ENCODE measurements at regions not wholly inside any gene's neighbourhood (a gene's known extent, or its start where the extent isn't known, plus 50 kb on each side); places are given as distances from the start of the nearest gene placed in this dataset.

GRCh38 chr3:177817751-177818150 is 620.5 kb upstream of the TBL1XR1 start:
- Histone ChIP-seq H3K4me1 (no peaks in the 10 kb centered on the region; the same call in 1 of the 2 replicates), H3K9me3 (no peaks in the 10 kb centered on the region), H3K27me3 (replicated peaks; ENCODE audit: control insufficient read depth, insufficient read depth, low read length) (no peaks in the 10 kb centered on the region), H3K36me3 (ENCODE audit: control insufficient read depth, insufficient read depth, low read length) (no peaks in the 10 kb centered on the region), H3K4me3 (ENCODE audit: low read depth, low read length) (no peak overlapping the region)
- no peaks in the 10 kb centered on the region for H3K27me3 Mint-ChIP-seq (ENCODE audit: insufficient read depth, unreplicated experiment)
- no peak overlapping the region for H3K4me3 Mint-ChIP-seq (ENCODE audit: unreplicated experiment)
- no peaks in the 10 kb centered on the region for H3K9me3 Mint-ChIP-seq (ENCODE audit: unreplicated experiment)
- TF ChIP-seq, protein P1, sequence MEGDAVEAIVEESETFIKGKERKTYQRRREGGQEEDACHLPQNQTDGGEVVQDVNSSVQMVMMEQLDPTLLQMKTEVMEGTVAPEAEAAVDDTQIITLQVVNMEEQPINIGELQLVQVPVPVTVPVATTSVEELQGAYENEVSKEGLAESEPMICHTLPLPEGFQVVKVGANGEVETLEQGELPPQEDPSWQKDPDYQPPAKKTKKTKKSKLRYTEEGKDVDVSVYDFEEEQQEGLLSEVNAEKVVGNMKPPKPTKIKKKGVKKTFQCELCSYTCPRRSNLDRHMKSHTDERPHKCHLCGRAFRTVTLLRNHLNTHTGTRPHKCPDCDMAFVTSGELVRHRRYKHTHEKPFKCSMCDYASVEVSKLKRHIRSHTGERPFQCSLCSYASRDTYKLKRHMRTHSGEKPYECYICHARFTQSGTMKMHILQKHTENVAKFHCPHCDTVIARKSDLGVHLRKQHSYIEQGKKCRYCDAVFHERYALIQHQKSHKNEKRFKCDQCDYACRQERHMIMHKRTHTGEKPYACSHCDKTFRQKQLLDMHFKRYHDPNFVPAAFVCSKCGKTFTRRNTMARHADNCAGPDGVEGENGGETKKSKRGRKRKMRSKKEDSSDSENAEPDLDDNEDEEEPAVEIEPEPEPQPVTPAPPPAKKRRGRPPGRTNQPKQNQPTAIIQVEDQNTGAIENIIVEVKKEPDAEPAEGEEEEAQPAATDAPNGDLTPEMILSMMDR (IDR thresholded peaks at IDR 0.05; ENCODE audit: insufficient read depth in 1 of 2, low read depth in 1 of 2, low read length in 1 of 2, severe bottlenecking in 1 of 2, unreplicated experiment in 1 of 2): no peak
- CTCF ChIA-PET: no interaction called here
- intact Hi-C loops (cut with micrococcal nuclease; ENCODE audit: unreplicated experiment): loop anchor here (5.0 kb wide), 1 partner anchor 295 kb away; no protein-coding TSS in a partner anchor
- no peak overlapping the region for H3K27ac Mint-ChIP-seq (ENCODE audit: unreplicated experiment)
- POLR2A ChIA-PET: no interaction called here
- BruUV-seq (replicated peaks): no TSS peak
- H3K36me3 Mint-ChIP-seq (ENCODE audit: insufficient read depth, unreplicated experiment): no peaks in the 10 kb centered on the region
- peaks cover 6% of the 10 kb centered on the region for H3K4me1 Mint-ChIP-seq (ENCODE audit: low read depth, unreplicated experiment)
- DNase-seq: no peak

- H3K4me1 ChIP-seq: peaks cover 4% of the 10 kb centered on the region
- no peak for DNase-seq
- CTCF ChIA-PET: no interaction called here
- H3K4me3 ChIP-seq (ENCODE audit: low read depth, low read length): no peak overlapping the region
- TF ChIP-seq, protein P1 (IDR thresholded peaks at IDR 0.05; ENCODE audit: insufficient read depth in 1 of 2, low read depth in 1 of 2, low read length in 1 of 2, severe bottlenecking in 1 of 2, unreplicated experiment in 1 of 2): no peak
- H3K27me3 ChIP-seq (replicated peaks; ENCODE audit: control insufficient read depth, insufficient read depth, low read length): no peaks in the 10 kb centered on the region
- H3K4me1 Mint-ChIP-seq (ENCODE audit: low read depth, unreplicated experiment): peaks cover 6% of the 10 kb centered on the region
- no peaks in the 10 kb centered on the region for H3K9me3 ChIP-seq
- H3K36me3 ChIP-seq (ENCODE audit: control insufficient read depth, insufficient read depth, low read length): no peaks in the 10 kb centered on the region
- POLR2A ChIA-PET: no interaction called here
- no peaks in the 10 kb centered on the region for H3K36me3 Mint-ChIP-seq (ENCODE audit: insufficient read depth, unreplicated experiment)
- H3K27me3 Mint-ChIP-seq (ENCODE audit: insufficient read depth, unreplicated experiment): no peaks in the 10 kb centered on the region
- intact Hi-C loops (cut with micrococcal nuclease; ENCODE audit: unreplicated experiment): loop anchor here (5.0 kb wide), 1 partner anchor 296 kb away; no protein-coding TSS in a partner anchor
- H3K4me3 Mint-ChIP-seq (ENCODE audit: unreplicated experiment): no peak overlapping the region
- H3K27ac Mint-ChIP-seq (ENCODE audit: unreplicated experiment): no peak overlapping the region
- no peaks in the 10 kb centered on the region for H3K9me3 Mint-ChIP-seq (ENCODE audit: unreplicated experiment)
- BruUV-seq (replicated peaks): no TSS peak
Observed at GRCh38 chr3:177818712-177819240, 621.5 kb upstream of the TBL1XR1 start.

DNA sequence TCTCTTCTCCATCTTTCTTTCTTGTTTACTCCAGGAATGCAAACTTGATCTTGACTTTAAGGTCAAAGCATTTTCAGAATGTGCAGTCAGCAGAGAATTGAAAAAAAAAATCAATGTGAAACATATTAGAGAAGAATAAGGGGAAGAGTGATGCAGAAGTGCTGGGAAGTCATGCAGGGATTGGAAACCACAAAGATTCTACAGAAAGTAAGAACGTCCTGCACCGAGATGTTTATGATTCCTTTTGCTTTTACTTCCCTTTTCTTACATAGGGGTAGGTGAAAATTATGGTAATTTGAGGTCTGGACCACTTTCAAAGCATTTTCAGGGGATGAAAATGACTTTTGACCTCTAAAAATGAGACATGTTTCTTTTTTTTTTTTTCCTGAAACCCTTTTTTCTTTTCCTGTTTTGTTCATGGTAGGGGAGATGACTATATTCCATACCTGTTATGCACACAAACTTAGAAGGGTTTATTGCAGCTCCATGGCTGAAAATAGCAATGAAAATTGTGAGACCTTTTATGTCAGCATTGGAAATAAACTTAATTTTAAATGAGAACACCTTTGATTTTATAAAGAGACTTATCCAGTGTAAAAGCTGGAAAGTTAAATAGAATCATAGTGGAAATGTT is 623.5 kb upstream of the TBL1XR1 start:
- H3K36me3 Mint-ChIP-seq (ENCODE audit: insufficient read depth, unreplicated experiment): no peaks in the 10 kb centered on the region
- no peaks in the 10 kb centered on the region for H3K27me3 ChIP-seq (replicated peaks; ENCODE audit: control insufficient read depth, insufficient read depth, low read length)
- no peak overlapping the region for H3K27ac Mint-ChIP-seq (ENCODE audit: unreplicated experiment)
- H3K4me3 Mint-ChIP-seq (ENCODE audit: unreplicated experiment): no peak overlapping the region
- ChIA-PET CTCF (no interaction called here), POLR2A (no interaction called here)
- peaks cover 16% of the 10 kb centered on the region for H3K4me1 ChIP-seq
- no peaks in the 10 kb centered on the region for H3K9me3 ChIP-seq
- DNase-seq: no peak
- H3K27me3 Mint-ChIP-seq (ENCODE audit: insufficient read depth, unreplicated experiment): no peaks in the 10 kb centered on the region
- no peaks in the 10 kb centered on the region for H3K36me3 ChIP-seq (ENCODE audit: control insufficient read depth, insufficient read depth, low read length)
- H3K4me1 Mint-ChIP-seq (ENCODE audit: low read depth, unreplicated experiment): peaks cover 18% of the 10 kb centered on the region
- intact Hi-C loops (cut with micrococcal nuclease; ENCODE audit: unreplicated experiment): loop anchor here (10.0 kb wide), 1 partner anchor 564 kb away; no protein-coding TSS in a partner anchor
- H3K9me3 Mint-ChIP-seq (ENCODE audit: unreplicated experiment): no peaks in the 10 kb centered on the region
- H3K4me3 ChIP-seq (ENCODE audit: low read depth, low read length): no peak overlapping the region
- TF ChIP-seq, protein P1 (IDR thresholded peaks at IDR 0.05; ENCODE audit: insufficient read depth in 1 of 2, low read depth in 1 of 2, low read length in 1 of 2, severe bottlenecking in 1 of 2, unreplicated experiment in 1 of 2): no peak
- BruUV-seq (replicated peaks): no TSS peak

Measured in Caco-2 (cell line).